Endothelial cell of umbilical vein (primary cell): ENCODE measurements at regions not wholly inside any gene's neighbourhood (a gene's known extent, or its start where the extent isn't known, plus 50 kb on each side); places are given as distances from the start of the nearest gene placed in this dataset.

Experiments used
- BruUV-seq: library from RNA; stranded (reverse); fragments of 400-500 nt; replicated peaks from 2 replicates; lab custom pipeline; 2021; lab: Mats Ljungman, UMichigan
- CTCF ChIA-PET: fragments of 300-600, 350-600 bp; sonication (Branson Sonifier 250); formaldehyde crosslinking; loops from one replicate; lab custom pipeline; 2021; ENCODE audit warnings: antibody characterized with exemption, inconsistent platforms; lab: Charles Lee
- POLR2A ChIA-PET: fragments of 300-600, 350-600 bp; sonication (Branson Sonifier 250); formaldehyde crosslinking; loops from one replicate; lab custom pipeline; 2021; ENCODE audit warnings: antibody characterized with exemption, inconsistent platforms; lab: Charles Lee
- DNase-seq: peaks from one replicate; pipeline ENCODE4 v3.0.0-alpha.2; 2011; ENCODE audit warnings: low read depth, low spot score
- FAIRE-seq: peaks from 2 replicates; lab custom pipeline; 2011; peaks lifted over from hg19 to GRCh38; lab: Jason Lieb, UNC
- H2AFZ ChIP-seq: 2 replicates; pipeline ENCODE4 v1.6.0; 2012; ENCODE audit warnings: low read depth, low read length, control low read depth, inconsistent platforms
- H3K27ac ChIP-seq: 2 replicates; pipeline ENCODE4 v1.5.1; 2011; ENCODE audit warnings: low read depth, mild to moderate bottlenecking, control low read depth, low read length, moderate library complexity; ENCODE audit not compliant: insufficient read depth
- H3K27me3 ChIP-seq, 2 experiments: 2 replicates each; pipeline versions ENCODE4 v1.6.0 to v1.6.1; 2011; ENCODE audit warnings: low read length in 2 of 2, mixed read lengths in 1 of 2; ENCODE audit not compliant: control insufficient read depth in 2 of 2, insufficient read depth in 2 of 2
- H3K36me3 ChIP-seq, 2 experiments: 2 replicates in 1 of 2; 3 replicates in 1 of 2; pipeline ENCODE4 v1.5.1; 2011; ENCODE audit warnings: low read length in 2 of 2, mild to moderate bottlenecking in 1 of 2, moderate library complexity in 1 of 2; ENCODE audit not compliant: control insufficient read depth in 2 of 2, insufficient read depth in 2 of 2; ENCODE audit errors: extremely low read depth in 1 of 2
- H3K4me1 ChIP-seq: 3 replicates; pipeline ENCODE4 v1.5.1; 2011; ENCODE audit warnings: mild to moderate bottlenecking, low read length; ENCODE audit not compliant: control insufficient read depth, insufficient read depth; ENCODE audit errors: extremely low read depth
- H3K4me2 ChIP-seq: 2 replicates; pipeline ENCODE4 v1.6.1; 2011; ENCODE audit warnings: low read length, control low read depth, mixed read lengths; ENCODE audit not compliant: insufficient read depth
- H3K4me3 ChIP-seq, 3 experiments: fragments of 200-600 bp in 1 of 3; sonication (generic), shearing (Covaris generic) in 1 of 3; replicated peaks in 1 of 3; 2 replicates each; pipeline ENCODE4 v1.5.1; 2011 to 2016; ENCODE audit warnings: control low read depth in 3 of 3, low read length in 3 of 3, mild to moderate bottlenecking in 2 of 3, inconsistent platforms in 1 of 3, low read depth in 1 of 3, moderate library complexity in 1 of 3; ENCODE audit not compliant: insufficient read depth in 1 of 3
- H3K79me2 ChIP-seq: 2 replicates; pipeline ENCODE4 v1.6.0; 2012; ENCODE audit warnings: low read length, inconsistent platforms; ENCODE audit not compliant: control insufficient read depth, insufficient read depth
- H3K9ac ChIP-seq: replicated peaks from 2 replicates; pipeline ENCODE3; 2011; ENCODE audit warnings: low read length, control low read depth; ENCODE audit not compliant: insufficient read depth; ENCODE audit errors: extremely low read depth
- H3K9me1 ChIP-seq: replicated peaks from 3 replicates; pipeline ENCODE4 v1.6.0; 2011; ENCODE audit warnings: mild to moderate bottlenecking, low read length; ENCODE audit not compliant: control insufficient read depth, insufficient read depth; ENCODE audit errors: extremely low read depth
- H3K9me3 ChIP-seq: replicated peaks from 2 replicates; pipeline ENCODE4 v1.5.1; 2012; ENCODE audit warnings: low read length, inconsistent platforms; ENCODE audit not compliant: control insufficient read depth, insufficient read depth
- H4K20me1 ChIP-seq: replicated peaks from 2 replicates; pipeline ENCODE3; 2011; ENCODE audit warnings: mild to moderate bottlenecking, low read length; ENCODE audit not compliant: control insufficient read depth, insufficient read depth; ENCODE audit errors: extremely low read depth
- CTCF ChIP-seq, 2 donors: IDR thresholded peaks; 1 replicate in 1 of 2; 2 replicates in 1 of 2; pipeline ENCODE4 v1.5.1; 2011; ENCODE audit warnings: low read length in 2 of 2, mild to moderate bottlenecking in 2 of 2, moderate library complexity in 2 of 2, control low read depth in 1 of 2, inconsistent platforms in 1 of 2, low read depth in 1 of 2; ENCODE audit not compliant: insufficient read depth in 1 of 2; ENCODE audit errors: extremely low read depth in 1 of 2
- EZH2 ChIP-seq: IDR thresholded peaks from 2 replicates; pipeline ENCODE4 v1.6.1; 2012; ENCODE audit warnings: borderline replicate concordance, low read depth, mild to moderate bottlenecking, moderate library complexity, low read length, inconsistent platforms; ENCODE audit not compliant: severe bottlenecking
- FOS ChIP-seq: IDR thresholded peaks from 2 replicates; pipeline ENCODE4 v1.6.1; 2011; ENCODE audit warnings: mild to moderate bottlenecking, low read length, moderate library complexity, borderline replicate concordance; ENCODE audit not compliant: insufficient read depth
- GATA2 ChIP-seq: IDR thresholded peaks from 2 replicates; pipeline ENCODE4 v1.7.0; 2011; ENCODE audit warnings: low read depth, mild to moderate bottlenecking, moderate library complexity, mixed read lengths, low read length; ENCODE audit not compliant: insufficient read length, insufficient read depth
- JUN ChIP-seq: IDR thresholded peaks from 2 replicates; pipeline ENCODE4 v1.6.1; 2011; ENCODE audit warnings: borderline replicate concordance, low read depth; ENCODE audit not compliant: insufficient read length, insufficient read depth
- MAX ChIP-seq: IDR thresholded peaks from 2 replicates; pipeline ENCODE4 v1.6.1; 2011; ENCODE audit not compliant: insufficient read depth, insufficient read length
- MYC ChIP-seq: IDR thresholded peaks from one replicate; pipeline ENCODE4 v1.6.1; 2011; ENCODE audit warnings: mild to moderate bottlenecking, low read depth, low read length
- POLR2A ChIP-seq: IDR thresholded peaks from 2 replicates; pipeline ENCODE4 v1.6.1; 2012; ENCODE audit warnings: low read depth, mild to moderate bottlenecking, control low read depth, low read length
- POLR2AphosphoS5 ChIP-seq: IDR thresholded peaks from 2 replicates; pipeline ENCODE4 v1.6.1; 2012; ENCODE audit warnings: low read depth, mild to moderate bottlenecking, control low read depth, low read length, moderate library complexity; ENCODE audit not compliant: insufficient read depth
- dilution Hi-C: fragments of 300-500 bp; cut with MboI; formaldehyde crosslinking; loops from one replicate; pipeline ENCODE4 v1.15.0; 2019; ENCODE audit warnings: low sequenced_read_pairs; ENCODE audit not compliant: extremely low pct_ligation_motif_present
- intact Hi-C: fragments of 100-400 bp; cut with micrococcal nuclease; formaldehyde crosslinking; loops from one replicate; pipeline ENCODE4 v1.10.0; 2022

- Histone ChIP-seq H3K4me3 (no peak overlapping the region), H3K9ac (no peak overlapping the region), H3K27me3 (no peaks in the 10 kb centered on the region), H3K9me1 (no peaks in the 10 kb centered on the region), H3K4me2 (no peak overlapping the region), H3K4me1 (no peaks in the 10 kb centered on the region), H3K27ac (no peak overlapping the region), H3K79me2 (no peaks in the 10 kb centered on the region), H2AFZ (no peak overlapping the region), H3K36me3 (no peaks in the 10 kb centered on the region), H4K20me1 (no peaks in the 10 kb centered on the region), H3K9me3 (no peaks in the 10 kb centered on the region)
- no peak for TF ChIP-seq FOS
- TF ChIP-seq POLR2A: no peak
- TF ChIP-seq CTCF (IDR thresholded peaks at IDR 0.05; ENCODE audit: extremely low read depth in 1 of 2, insufficient read depth in 1 of 2, low read depth in 1 of 2, low read length in 2 of 2): no peak
- no peak for TF ChIP-seq MYC
- TF ChIP-seq MAX: no peak
- TF ChIP-seq JUN: no peak
- no peak for TF ChIP-seq POLR2AphosphoS5
- no peak for TF ChIP-seq GATA2
- TF ChIP-seq EZH2: no peak
- DNase-seq (no peak), FAIRE-seq (no peak)
- BruUV-seq: no TSS peak
- POLR2A ChIA-PET: no interaction called here
- dilution Hi-C loops: no loop called here
- CTCF ChIA-PET: no interaction called here
- intact Hi-C loops: no loop called here
Observed at GRCh38 chr13:105990256-105990958, 545.1 kb downstream of the EFNB2 start.
